ENCODE measurements at regions not wholly inside any gene's neighbourhood (a gene's known extent, or its start where the extent isn't known, plus 50 kb on each side); places are given as distances from the start of the nearest gene placed in this dataset.

GRCh38 chr4:41429280-41429669 lies 108.7 kb upstream of the LIMCH1 start:
- no peak overlapping the region for H3K4me3 Mint-ChIP-seq
- no peaks in the 10 kb centered on the region for H3K36me3 ChIP-seq (replicated peaks in 1 of 2; ENCODE audit: control insufficient read depth in 1 of 2, insufficient read depth in 2 of 2, low read length in 2 of 2)
- no peak overlapping the region for H3K27ac Mint-ChIP-seq
- H3K4me1 ChIP-seq (ENCODE audit: control insufficient read depth in 1 of 2, insufficient read depth in 2 of 2, low read length in 2 of 2): peaks cover 13 to 17% of the 10 kb centered on the region in 2 donors
- WGBS (ENCODE audit: insufficient coverage): no CpG with 5 or more reads among the region's 5 CpGs
- no peaks in the 10 kb centered on the region for H3K27me3 ChIP-seq (ENCODE audit: control insufficient read depth in 2 of 2, insufficient read depth in 2 of 2, low read length in 2 of 2)
- TF ChIP-seq CTCF (IDR thresholded peaks at IDR 0.05): no peak
- H3K79me2 ChIP-seq (ENCODE audit: insufficient read depth, low read length): no peaks in the 10 kb centered on the region
- H3K9ac ChIP-seq (ENCODE audit: insufficient read depth, low read length, poor library complexity, severe bottlenecking): no peak overlapping the region
- peaks cover 17% of the 10 kb centered on the region for H3K4me1 Mint-ChIP-seq
- no peak overlapping the region for H3K27ac ChIP-seq (ENCODE audit: low read depth in 1 of 2, low read length in 2 of 2)
- no peak overlapping the region for H3K4me3 ChIP-seq (replicated peaks in 1 of 3; ENCODE audit: low read depth in 2 of 3, low read length in 3 of 3)
- H3K4me2 ChIP-seq (replicated peaks; ENCODE audit: extremely low read depth, low read length, poor library complexity, severe bottlenecking): no peak overlapping the region
- no peak for DNase-seq
- H2AFZ ChIP-seq (ENCODE audit: insufficient read depth, low read depth, low read length, poor library complexity, severe bottlenecking): no peak overlapping the region
- intact Hi-C loops (cut with micrococcal nuclease): no loop called here
- no peaks in the 10 kb centered on the region for H3K36me3 Mint-ChIP-seq
- peaks cover 0 to 9% (median 2%) of the 10 kb centered on the region in 3 donors for H3K27me3 Mint-ChIP-seq (ENCODE audit: low read depth in 3 of 3)
- no peaks in the 10 kb centered on the region for H3K9me3 ChIP-seq (replicated peaks in 1 of 2; ENCODE audit: control insufficient read depth in 1 of 2, insufficient read depth in 1 of 2, low read length in 2 of 2)
- peaks cover 0 to 4% (median 0%) of the 10 kb centered on the region in 7 donors for H3K9me3 Mint-ChIP-seq
- H4K20me1 ChIP-seq (ENCODE audit: insufficient read depth, low read length): no peaks in the 10 kb centered on the region

- Histone ChIP-seq H3K27ac (ENCODE audit: low read depth in 1 of 2, low read length in 2 of 2) (no peak overlapping the region), H3K4me2 (replicated peaks; ENCODE audit: extremely low read depth, low read length, poor library complexity, severe bottlenecking) (no peak overlapping the region), H3K27me3 (ENCODE audit: control insufficient read depth in 2 of 2, insufficient read depth in 2 of 2, low read length in 2 of 2) (no peaks in the 10 kb centered on the region), H4K20me1 (ENCODE audit: insufficient read depth, low read length) (no peaks in the 10 kb centered on the region), H3K36me3 (replicated peaks in 1 of 2; ENCODE audit: control insufficient read depth in 1 of 2, insufficient read depth in 2 of 2, low read length in 2 of 2) (no peaks in the 10 kb centered on the region), H3K9me3 (replicated peaks in 1 of 2; ENCODE audit: control insufficient read depth in 1 of 2, insufficient read depth in 1 of 2, low read length in 2 of 2) (no peaks in the 10 kb centered on the region), H3K9ac (ENCODE audit: insufficient read depth, low read length, poor library complexity, severe bottlenecking) (no peak overlapping the region), H3K4me3 (replicated peaks in 1 of 3; ENCODE audit: low read depth in 2 of 3, low read length in 3 of 3) (no peak overlapping the region), H2AFZ (ENCODE audit: insufficient read depth, low read depth, low read length, poor library complexity, severe bottlenecking) (no peak overlapping the region), H3K4me1 (ENCODE audit: control insufficient read depth in 1 of 2, insufficient read depth in 2 of 2, low read length in 2 of 2) (peaks cover 13 to 17% of the 10 kb centered on the region in 2 donors), H3K79me2 (ENCODE audit: insufficient read depth, low read length) (no peaks in the 10 kb centered on the region)
- no peak for DNase-seq
- Mint-ChIP-seq H3K4me3 (no peak overlapping the region), H3K27me3 (ENCODE audit: low read depth in 3 of 3) (peaks cover 0 to 9% (median 2%) of the 10 kb centered on the region in 3 donors), H3K4me1 (peaks cover 17% of the 10 kb centered on the region), H3K9me3 (peaks cover 0 to 4% (median 0%) of the 10 kb centered on the region in 7 donors), H3K27ac (no peak overlapping the region), H3K36me3 (no peaks in the 10 kb centered on the region)
- no CpG with 5 or more reads among the region's 1 CpG for WGBS (ENCODE audit: insufficient coverage)
- no peak for TF ChIP-seq CTCF (IDR thresholded peaks at IDR 0.05)
- intact Hi-C loops (cut with micrococcal nuclease): no loop called here
Observed at GRCh38 chr4:41430792-41431191, 107.2 kb upstream of the LIMCH1 start.
